ENCODE measurements at regions not wholly inside any gene's neighbourhood (a gene's known extent, or its start where the extent isn't known, plus 50 kb on each side); places are given as distances from the start of the nearest gene placed in this dataset.
A peak's percentile ranks its signal among the peaks of the same experiment; 100 is the strongest.

GRCh38 chr4:74692972-74693371 is 101.4 kb downstream of the BTC start:
- H3K4me1 ChIP-seq (ENCODE audit: control insufficient read depth, insufficient read depth, low read length): peaks cover 21% of the 10 kb centered on the region
- peak overlapping the region; percentile 75 for H3K27ac ChIP-seq (ENCODE audit: low read depth, low read length)

More at GRCh38 chr4:74692972-74693371, 101.4 kb downstream of the BTC start:
- H3K9ac ChIP-seq (ENCODE audit: low read length): no peak overlapping the region
- no peaks in the 10 kb centered on the region for H3K27me3 ChIP-seq (ENCODE audit: control insufficient read depth, insufficient read depth, low read length)
- H3K4me3 ChIP-seq (ENCODE audit: low read length): no peak overlapping the region
- H3K36me3 ChIP-seq (ENCODE audit: control insufficient read depth, insufficient read depth, low read length): no peaks in the 10 kb centered on the region
